ENCODE measurements at regions not wholly inside any gene's neighbourhood (a gene's known extent, or its start where the extent isn't known, plus 50 kb on each side); places are given as distances from the start of the nearest gene placed in this dataset.
"Not testable (repeated sequence)": the region's sequence is repeated elsewhere in the genome, so short reads cannot be mapped to it uniquely, and the experiment has no call there.

DNA sequence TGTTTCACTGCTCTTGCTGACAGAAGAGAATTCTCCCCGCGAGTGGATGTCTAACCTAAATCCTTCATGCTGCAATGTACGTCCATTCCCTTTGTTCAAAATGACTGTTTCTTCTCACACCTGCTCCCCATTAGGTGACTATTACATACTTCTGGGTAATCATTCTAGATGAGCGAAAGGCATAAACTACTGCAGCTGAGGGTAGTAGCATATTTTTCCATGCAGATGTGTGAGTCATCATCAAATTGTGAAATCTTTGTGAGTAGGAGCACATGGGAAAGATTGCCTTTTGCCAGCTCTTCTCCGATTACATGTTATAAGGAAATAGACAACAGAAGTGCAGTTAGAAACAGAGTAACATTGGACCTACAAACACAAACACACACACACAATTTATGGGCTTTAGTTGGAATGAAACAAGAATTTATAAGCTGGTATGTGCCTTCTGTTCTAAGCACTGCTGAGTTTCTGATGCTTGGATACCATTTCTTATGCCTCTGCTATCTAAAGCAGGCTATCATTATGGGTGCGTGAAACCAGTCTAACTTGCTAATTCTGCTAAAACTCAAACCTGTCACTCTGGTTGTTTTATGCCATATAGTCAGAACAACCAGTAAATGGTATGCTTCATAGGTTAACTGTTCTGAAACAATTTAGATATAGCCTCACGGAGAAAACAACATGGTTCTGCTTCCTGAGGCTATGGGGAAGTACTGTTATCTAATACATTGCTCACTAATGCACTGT is 346.9 kb upstream of the PSMD7 start:
- no peak for DNase-seq

DNA sequence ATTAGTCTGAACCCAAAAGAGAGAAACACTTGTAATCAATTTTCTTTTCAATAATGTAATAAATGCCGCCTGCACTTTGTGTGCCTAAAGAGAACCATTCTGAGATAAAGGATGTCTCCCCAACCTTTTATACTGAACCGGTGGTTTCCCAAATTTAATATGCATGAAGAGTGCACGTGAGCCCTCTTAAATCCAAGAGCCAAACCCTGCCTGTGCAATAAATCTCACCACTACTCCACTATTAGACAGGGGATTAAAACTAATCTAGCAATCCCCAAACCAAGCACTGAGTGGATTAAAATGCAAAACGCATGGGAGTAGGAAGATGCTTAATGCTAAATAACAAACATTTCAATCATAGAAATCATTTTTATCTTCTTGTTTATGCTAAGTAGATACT is 351.0 kb upstream of the PSMD7 start:
- DNase-seq: no peak

DNA sequence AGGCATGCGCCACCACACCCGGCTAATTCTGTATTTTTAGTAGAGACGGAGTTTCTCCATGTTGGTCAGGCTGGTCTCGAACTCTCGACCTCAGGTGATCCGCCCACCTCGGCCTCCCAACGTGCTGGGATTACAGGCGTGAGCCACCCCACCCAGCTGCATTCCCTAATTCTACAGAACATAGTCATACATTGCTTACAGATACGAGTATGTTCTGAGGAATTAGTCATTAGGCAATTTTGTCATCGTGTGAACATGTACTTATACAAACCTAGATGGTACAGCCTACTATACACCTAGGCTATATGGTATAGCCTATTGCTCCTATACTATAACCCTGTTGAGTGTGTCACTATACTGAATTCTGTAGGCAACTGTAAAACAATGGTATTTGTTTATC is 353.4 kb upstream of the PSMD7 start:
- DNase-seq: not testable (repeated sequence)

DNA sequence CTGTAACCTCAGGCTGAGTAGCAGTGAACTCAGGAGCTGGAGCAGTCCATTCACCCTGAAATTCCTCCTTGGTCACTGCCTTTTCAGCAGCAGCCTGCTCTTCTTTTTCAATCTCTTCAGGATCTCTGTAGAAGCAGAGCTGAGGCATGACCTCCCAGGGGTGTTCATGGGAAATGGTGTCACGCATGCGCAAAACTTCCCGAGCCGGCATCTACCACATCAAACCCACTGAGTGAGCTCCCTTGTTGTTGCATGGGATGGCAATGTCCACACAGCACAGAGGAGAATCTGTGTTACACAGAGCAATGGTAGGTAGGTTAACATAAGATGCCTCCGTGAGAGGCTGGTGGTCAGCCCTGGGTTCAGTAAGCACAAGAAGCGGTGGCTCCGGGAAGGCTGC is 355.8 kb upstream of the PSMD7 start:
- DNase-seq: not testable (repeated sequence)

DNA sequence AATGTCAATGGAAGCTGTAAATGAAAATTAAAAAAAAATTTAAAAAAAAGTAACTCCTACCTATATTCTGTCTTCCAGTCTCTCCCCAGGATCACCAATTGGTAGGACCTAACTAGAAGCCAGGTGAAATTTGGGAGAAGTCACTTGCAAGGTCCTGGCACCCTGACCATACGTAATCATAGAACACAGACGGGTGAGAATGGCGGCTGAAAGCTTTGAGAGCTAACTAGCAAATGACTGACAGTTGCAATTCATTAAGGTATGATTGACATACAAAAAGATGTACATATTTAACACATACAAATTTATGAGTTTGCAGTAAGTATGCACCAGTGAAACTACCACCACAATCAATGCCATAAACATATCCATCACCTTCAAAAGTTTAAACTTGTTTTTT is 372.7 kb upstream of the PSMD7 start:
- no peak for DNase-seq

DNA sequence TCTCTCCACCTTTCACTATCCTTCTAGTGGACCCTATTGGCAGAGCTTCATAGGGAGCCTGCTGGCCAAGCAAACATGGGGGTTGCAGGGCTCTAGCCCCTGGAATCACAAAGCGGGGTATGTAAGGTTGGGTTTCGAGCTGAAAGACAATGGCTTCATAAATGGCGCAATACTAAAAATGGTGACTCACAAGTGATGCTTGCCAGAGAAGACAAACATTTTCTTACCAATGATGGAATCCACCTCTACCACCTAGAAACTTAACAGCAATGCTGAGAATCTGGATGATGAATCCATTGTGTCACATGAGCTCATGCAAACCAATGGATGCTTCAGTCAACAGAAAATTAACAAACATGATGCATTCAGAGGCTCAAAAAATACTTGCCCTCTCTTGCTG is 375.3 kb upstream of the PSMD7 start:
- DNase-seq: no peak

DNA sequence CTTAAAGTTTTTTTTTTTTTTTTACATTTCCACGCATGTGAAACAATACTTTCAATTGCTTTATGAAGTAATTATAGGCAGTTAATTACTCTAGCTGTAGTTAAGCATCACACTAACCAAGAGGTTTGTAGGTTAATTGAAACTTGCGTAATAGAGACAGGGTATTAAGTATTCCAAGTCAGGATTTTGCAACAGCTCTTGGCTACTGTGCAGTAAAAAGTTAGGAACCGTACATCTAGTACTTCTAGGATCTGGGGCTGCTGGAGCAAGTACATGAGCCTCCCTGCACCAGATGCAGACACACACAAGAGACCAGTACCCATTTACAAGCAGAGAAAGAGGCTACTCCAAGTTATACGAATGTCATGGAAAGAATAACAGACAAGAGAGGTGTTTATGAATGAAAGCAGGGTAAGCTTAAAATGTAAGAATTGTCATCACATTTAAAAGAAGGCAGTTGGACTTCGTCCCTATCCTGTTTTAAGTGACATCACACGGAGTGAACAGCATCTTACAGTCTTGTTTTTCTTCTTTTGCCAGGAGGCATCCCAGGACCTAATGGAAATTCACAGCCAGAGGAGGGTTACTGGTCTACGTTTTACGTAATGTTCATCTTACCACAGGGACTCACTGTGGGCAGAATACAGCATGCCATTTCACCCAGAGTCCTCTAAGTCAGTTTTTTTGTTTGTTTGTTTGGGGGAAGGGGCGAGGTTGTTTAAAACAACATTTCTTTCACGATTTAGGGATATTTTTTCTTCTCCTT is 379.6 kb upstream of the PSMD7 start:
- no peak for DNase-seq

DNA sequence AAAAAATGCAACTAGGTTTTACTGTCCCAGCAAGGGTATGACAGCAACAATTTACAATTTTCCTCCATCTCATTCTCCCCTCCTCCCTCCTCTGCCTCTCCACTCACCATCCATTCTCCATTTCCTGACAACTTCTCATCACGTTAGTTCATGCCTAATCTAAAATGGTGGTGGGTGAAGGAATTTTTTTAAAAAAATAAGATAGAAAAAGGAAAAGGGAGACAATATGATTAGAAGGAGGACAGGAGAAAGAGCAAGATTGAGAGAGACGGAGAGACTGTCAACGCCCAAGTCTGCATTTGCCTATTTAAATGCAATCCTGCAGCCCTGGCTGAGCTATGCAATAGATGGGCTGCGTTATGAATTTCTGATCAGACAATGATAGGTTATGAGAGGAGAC is 380.7 kb upstream of the PSMD7 start:
- no peak for DNase-seq

DNA sequence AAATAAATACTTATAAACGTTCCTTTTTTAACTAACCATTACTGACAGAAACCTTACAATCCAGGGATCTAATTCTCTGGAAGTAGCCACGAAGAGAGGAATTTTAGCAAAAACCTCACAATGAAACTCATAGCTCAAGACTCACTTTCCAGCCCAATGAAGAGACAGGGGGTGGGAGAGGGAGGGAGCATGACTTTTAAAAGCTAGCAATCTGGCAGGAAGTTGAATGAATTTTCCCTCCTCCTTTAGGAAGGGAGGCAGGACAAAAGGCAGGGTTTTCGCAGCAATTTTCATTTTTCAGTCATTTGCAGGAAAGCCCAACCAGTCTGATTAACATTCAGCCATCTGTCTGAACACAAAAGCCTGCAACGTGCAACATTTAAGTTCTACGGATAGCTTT is 381.5 kb upstream of the PSMD7 start:
- no peak for DNase-seq

DNA sequence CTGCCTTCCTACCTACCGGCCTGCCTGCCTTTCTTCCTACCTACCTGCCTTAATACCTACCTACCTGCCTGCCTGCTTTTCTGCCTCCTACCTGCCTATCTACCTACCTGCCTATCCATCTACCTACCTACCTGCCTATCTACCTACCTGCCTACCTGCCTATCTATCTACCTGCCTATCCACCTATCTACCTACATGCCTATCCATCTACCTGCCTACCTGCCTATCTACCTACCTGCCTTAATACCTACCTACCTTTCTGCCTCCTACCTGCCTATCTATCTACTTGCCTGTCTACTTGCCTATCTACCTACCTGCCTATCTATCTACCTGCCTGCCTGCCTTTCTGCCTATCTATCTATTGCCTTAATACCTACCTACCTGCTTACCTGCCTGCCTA is 383.8 kb upstream of the PSMD7 start:
- no peak for DNase-seq

DNA sequence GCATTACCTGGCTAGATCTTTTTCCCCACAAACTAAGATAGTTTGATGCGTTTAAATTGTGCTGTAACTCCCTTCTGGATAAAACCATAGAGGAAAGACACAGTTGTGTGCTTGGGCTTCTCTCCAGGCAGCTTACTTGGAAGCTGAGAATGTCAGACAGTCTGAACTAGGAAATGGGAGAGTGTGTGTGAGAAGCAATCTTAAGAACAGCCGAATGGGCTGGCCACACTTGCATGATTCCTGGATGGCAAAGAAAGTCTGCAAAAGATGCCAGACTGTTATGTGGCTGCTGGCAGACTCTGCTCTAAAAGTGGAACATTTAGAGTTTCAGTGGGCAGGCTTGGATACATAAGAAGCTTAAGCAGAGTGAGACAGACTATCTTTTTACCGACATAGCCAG is 384.3 kb upstream of the PSMD7 start:
- DNase-seq: no peak

DNA sequence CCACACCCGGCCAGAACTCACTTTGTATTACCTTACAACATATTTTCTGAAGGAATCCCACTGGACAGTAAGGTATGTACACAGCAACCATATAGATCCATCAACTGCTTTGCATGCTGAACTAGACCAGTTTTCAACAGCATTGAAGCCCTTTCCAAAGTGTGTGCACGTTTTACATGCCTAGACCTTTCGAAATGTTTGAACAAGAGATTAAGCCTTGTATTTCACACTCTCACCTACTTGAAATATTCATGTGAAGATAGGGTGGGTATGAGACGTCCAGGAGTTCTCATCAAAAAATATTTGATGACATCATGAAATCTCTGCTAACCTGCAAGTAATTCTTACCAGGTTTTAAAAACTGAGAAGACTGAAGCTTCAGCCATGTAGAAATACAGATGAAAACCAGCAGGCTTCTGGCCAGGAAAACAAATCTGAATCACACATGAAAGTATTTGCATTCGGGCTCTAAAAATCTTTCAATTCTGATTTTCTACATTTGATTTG is 387.0 kb upstream of the PSMD7 start:
- DNase-seq: no peak

DNA sequence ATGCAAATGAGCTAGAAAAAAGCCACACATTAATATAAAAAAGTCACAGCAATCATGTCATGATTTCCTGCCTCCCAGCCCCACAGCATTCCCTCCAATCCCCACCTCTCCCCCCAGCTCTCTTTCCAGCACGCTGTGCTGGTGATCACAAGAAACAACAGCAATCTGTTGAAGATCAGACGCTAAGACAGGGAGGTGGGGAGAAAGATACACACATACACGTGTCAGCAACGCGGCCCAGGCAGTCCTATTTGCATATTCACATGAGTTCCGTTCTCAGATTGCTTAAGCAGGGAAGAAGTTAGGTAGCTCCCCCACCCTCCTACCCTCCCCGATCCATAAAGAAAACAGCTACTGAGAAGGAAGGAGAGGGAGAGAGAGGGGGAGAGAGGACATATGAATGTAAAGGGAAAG is 405.5 kb upstream of the PSMD7 start:
- no peak for DNase-seq

DNA sequence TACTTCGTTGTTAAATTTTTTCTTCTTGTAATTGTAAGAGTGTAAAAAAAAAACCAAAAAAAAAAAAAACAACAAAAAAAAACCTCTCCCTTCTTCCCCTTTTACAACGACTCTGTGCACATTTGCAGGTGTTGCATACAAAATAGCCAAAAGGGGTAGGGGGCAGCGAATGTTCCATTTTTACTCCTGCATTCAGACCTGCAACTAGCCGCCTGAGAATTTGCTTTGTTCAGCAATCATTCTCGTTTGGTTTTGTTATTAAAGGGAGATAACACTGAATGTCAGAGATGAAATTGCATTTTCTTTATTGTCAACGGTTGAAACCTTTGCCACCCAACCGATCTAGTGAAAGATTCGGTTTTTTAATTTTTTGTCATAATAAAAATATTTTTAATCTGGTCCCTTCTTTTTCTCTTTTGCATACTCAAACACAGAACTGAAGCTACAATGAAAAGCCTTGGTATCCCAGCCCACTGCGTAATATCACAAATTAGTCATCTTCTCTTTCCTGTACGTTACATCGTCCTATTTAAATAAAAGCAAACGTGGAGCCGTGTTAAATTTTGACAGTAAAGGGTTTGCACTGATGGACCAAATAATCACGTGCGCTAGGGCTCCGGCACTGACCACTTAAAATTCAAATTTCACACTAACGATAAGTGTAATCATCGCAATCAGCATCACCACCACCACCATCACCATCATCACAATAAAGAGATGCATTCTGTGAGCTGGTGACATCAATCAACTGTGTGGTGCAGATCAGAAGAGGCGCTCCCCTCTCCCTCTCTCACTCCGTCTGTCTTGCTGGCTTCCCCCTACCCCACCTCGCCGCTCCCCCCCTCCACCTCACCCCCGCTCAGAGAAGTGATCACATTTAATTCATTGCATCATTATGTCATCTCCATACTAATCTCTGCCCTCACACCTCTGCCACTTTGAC is 406.2 kb upstream of the PSMD7 start:
- DNase-seq: no peak

DNA sequence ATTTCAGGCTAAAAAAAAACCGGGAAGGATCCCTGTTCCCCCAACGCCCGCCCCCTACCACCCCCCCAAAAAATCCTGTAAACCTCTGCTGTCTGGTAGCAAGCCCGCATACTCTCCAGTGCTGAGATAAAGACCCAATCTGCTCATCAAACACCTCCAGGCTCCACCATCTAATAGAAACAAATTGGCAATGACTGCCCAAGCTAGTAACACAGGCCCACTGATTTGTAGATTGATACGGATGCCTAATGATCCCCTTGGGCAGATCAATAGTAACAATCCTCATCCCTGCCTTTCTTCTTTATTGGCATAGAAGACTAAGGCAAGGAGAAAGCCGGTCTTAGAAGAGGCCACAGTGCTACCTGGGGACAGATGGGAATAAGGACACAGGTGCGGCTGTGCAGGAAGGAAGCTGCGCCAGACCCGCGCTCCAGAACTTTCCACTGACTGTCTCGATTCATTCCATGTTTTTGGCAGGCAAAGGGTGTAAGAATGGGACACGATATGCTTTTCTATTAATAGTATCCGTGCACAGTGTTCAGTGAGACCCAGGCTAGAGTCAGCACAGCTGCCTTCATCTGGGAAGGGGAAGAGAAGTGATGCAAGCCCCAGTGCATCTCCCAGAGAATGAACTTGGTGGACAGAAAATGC is 407.6 kb upstream of the PSMD7 start:
- no peak for DNase-seq

DNA sequence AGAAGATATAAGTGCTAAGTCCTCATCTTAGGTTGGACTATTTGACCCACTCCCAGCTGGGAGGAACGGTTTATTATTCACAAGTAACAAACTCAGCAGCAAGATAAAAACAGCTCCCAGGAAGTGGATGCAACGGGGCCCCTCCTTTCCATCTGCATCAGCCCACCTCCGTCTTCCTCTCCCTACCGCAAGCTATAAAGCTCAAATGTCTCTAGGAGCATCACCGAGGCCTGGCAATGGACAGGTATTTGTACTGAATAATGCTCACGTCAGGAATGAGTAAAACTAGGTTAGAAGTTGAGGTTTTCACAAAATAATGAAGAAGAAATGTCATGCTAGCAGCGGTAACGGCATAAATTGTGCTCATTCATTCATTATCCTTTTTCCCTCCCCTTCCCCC is 408.7 kb upstream of the PSMD7 start:
- DNase-seq: no peak

DNA sequence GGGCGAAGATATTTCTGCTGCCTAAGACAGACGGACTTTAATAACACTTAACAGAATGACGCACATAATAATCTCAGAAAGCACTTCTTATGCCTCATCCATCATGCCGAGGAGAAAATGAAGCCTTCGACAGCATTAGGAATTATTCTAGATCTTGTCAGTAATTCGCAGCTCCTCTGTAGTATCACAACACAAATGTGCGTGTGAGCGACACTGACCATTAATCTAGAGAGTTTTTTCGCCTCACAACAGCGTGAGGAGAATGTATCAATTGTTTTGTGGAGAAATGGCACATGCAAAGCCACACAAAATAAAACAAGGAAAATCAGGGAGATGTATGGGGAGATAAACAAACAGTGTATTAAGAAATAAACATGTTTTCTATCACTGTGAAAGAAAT is 410.2 kb upstream of the PSMD7 start:
- no peak for DNase-seq

DNA sequence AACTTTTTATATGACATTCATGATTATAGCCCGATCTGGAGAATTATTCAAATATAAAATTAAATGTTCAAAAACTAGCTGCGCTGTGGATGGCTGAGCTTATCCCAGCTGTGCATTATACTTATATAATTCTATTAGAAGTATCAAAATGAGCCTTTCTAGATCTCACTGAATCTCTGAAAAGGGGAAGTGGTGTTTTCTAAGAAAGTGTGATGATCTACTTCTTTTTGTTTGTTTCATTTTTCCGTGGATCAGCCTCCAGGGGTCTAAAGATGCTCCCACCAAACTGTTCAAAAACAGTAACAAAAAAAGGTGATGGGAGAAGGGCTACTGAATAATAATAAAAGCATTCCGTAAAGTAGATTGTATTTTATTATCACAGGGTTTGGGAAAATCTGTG is 411.3 kb upstream of the PSMD7 start:
- no peak for DNase-seq

DNA sequence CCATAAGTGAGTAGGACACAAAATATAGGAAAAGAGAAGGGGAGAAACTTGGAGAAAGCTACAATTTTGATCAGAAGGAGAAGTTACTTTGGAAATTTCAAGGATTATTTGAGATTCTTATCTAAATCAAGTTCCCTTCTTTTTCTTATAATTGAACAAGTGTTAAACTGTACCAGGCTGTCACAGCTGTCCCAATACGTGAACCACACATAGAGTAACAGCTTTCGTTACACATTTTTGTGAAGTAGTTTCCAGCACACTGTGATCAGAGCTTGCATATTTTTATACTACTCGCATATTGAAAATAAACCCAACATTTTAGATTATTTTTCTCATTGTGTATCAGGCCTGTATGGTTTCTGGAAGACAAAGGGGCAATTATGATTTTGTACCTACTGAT is 412.8 kb upstream of the PSMD7 start:
- DNase-seq: no peak

DNA sequence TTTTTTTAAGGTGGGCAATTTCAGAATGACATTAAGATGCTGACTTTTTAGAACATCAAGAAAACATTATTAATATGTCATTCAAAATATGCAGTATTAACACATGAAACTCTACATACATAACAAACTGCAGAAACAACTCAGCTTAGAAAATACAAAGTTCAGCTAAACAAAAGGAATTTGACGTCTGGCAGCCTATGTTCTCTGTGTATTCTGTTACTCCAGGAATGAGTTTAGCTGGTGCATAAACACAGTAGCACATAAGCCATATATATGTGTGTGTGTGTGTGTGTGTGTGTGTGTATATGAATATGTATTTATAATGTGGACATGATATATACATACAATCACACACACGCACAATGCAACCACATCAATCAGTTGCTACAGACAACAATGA is 413.5 kb upstream of the PSMD7 start:
- no peak for DNase-seq

DNA sequence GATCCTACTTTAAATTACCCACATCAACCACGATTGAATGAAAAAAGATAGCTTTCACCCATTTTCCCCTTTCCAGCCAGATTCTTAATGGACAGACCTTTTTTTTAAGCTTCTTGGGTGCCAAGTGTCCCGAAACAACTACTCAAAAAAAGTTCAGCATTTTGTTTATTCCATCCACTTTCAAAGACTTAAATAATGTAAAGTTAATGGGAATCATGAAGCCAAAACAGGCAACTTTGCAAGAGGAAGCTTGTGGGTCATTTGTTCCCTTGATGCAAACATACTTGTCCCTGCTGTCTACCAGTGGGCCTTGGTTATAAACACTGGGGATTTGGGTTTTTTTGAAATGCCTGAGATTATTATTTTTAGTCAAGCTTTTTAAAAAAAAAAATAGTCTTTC is 414.0 kb upstream of the PSMD7 start:
- DNase-seq: no peak

DNA sequence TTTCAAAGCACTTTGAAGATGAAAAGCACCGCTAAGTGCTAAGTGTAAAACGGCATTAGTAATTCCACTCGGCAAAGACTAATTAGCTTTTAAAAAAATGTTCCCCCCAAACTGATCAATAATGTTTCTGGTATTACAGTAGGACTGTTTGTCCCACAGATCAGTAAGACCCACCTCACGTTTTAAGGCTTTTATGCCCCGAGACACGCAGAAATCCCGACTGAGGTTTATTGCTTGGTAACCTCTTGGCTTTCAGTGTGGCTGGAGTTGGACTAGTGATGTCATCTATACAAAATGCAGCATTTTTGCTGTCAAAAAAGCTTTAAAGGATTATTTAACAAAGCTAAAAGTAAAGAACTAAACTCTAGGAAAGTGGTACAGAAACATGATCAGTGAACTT is 414.6 kb upstream of the PSMD7 start:
- no peak for DNase-seq

DNA sequence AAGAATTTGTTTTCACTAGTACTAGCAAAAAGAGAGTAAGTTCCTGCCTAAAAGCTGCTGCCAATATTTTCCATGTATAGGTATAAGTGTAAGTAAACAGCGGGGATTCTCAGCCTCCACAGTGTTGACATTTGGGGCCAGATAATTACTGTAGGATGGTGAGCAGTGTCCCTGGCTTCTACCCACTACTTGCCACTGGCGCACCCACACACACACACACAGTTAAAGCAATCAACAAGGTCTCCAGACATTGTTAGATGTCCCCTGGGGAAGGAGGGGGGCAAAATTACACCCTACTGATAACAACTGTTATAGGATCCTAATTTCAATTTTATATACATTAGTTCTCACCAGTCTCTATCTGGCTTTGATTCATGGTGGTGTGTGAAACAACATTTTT is 417.0 kb upstream of the PSMD7 start:
- DNase-seq: no peak

Measured in CD4-positive, alpha-beta T cell treated with Interleukin-21 for 1 hour (primary cell).